Esophagus muscularis mucosa (tissue), 4 donors: ENCODE measurements at regions not wholly inside any gene's neighbourhood (a gene's known extent, or its start where the extent isn't known, plus 50 kb on each side); places are given as distances from the start of the nearest gene placed in this dataset.

Experiments used
- EP300 ChIP-seq: sonication (generic); formaldehyde crosslinking; IDR thresholded peaks from one replicate; pipeline ENCODE4 v1.6.1; 2017; ENCODE audit warnings: antibody characterized with exemption
- POLR2A ChIP-seq: fragments of 450-650 bp; IDR thresholded peaks from one replicate; pipeline ENCODE4 v1.6.1; 2017; ENCODE audit warnings: antibody characterized with exemption, moderate library complexity, mild to moderate bottlenecking, low read depth
- POLR2AphosphoS5 ChIP-seq, 2 donors: sonication (generic); formaldehyde crosslinking; IDR thresholded peaks; one replicate each; pipeline ENCODE4 v1.6.1; 2017; ENCODE audit warnings: antibody characterized with exemption in 2 of 2
- TF ChIP-seq, protein P1 (sequence below), 3 experiments: fragments of 200-600 bp in 2 of 3; fragments of 450-650 bp in 1 of 3; sonication (generic) in 2 of 3; IDR thresholded peaks; one replicate each; pipeline ENCODE4 v1.5.1; 2017 to 2019; ENCODE audit warnings: antibody characterized with exemption in 3 of 3, mild to moderate bottlenecking in 2 of 3, moderate library complexity in 1 of 3

DNA sequence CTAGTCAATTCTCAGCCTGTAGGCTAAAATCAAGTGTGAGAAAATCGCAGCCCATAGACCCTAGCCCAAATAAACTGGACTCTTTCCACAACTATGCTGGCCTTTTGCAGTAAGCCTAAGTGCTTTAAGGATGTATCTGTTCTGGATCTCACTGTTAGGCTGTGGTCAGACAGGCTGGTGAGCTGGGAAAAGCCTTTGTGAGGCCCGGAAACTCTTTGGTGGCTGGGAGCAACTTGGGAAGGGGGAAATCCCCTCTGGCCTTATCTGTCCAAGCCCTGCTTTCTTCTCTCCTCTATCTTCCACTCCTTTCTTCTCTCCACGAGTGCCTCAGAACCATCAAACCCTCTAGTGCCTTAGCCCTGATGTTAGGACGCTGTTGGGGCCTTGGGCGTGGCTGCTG is 135.4 kb downstream of the LACC1 start:
- TF ChIP-seq, protein P1, sequence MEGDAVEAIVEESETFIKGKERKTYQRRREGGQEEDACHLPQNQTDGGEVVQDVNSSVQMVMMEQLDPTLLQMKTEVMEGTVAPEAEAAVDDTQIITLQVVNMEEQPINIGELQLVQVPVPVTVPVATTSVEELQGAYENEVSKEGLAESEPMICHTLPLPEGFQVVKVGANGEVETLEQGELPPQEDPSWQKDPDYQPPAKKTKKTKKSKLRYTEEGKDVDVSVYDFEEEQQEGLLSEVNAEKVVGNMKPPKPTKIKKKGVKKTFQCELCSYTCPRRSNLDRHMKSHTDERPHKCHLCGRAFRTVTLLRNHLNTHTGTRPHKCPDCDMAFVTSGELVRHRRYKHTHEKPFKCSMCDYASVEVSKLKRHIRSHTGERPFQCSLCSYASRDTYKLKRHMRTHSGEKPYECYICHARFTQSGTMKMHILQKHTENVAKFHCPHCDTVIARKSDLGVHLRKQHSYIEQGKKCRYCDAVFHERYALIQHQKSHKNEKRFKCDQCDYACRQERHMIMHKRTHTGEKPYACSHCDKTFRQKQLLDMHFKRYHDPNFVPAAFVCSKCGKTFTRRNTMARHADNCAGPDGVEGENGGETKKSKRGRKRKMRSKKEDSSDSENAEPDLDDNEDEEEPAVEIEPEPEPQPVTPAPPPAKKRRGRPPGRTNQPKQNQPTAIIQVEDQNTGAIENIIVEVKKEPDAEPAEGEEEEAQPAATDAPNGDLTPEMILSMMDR (IDR thresholded peaks at IDR 0.05) = no peak
- TF ChIP-seq POLR2AphosphoS5 (IDR thresholded peaks at IDR 0.05) (no peak), EP300 (no peak), POLR2A (no peak)
